Liver (tissue), 3 donors: ENCODE measurements at regions not wholly inside any gene's neighbourhood (a gene's known extent, or its start where the extent isn't known, plus 50 kb on each side); places are given as distances from the start of the nearest gene placed in this dataset.

Experiments used
- CTCF ChIP-seq: fragments of 150-350 bp; IDR thresholded peaks from 2 replicates; pipeline ENCODE4 v1.5.1; 2017; ENCODE audit warnings: improper control_type of control experiment, low read depth, low read length; ENCODE audit not compliant: missing input control
- EGR1 ChIP-seq, 2 donors: IDR thresholded peaks; 2 replicates each; pipeline ENCODE4 v1.6.1; 2016 to 2018; ENCODE audit warnings: antibody characterized with exemption in 2 of 2, low read depth in 2 of 2
- GABPA ChIP-seq, 2 donors: IDR thresholded peaks in 1 of 2; conservative IDR thresholded peaks in 1 of 2; 2 replicates each; pipeline ENCODE4 v1.6.1; 2016; ENCODE audit warnings: antibody characterized with exemption in 2 of 2, mild to moderate bottlenecking in 1 of 2, moderate library complexity in 1 of 2
- HNF4A ChIP-seq, 2 donors: conservative IDR thresholded peaks; 2 replicates each; pipeline ENCODE4 v1.6.1; 2016; ENCODE audit warnings: antibody characterized with exemption in 2 of 2, mild to moderate bottlenecking in 2 of 2
- MAX ChIP-seq: IDR thresholded peaks from 2 replicates; pipeline ENCODE4 v1.6.1; 2016; ENCODE audit warnings: antibody characterized with exemption
- RAD21 ChIP-seq, 2 donors: IDR thresholded peaks; 2 replicates each; pipeline ENCODE4 v1.6.1; 2016; ENCODE audit warnings: antibody characterized with exemption in 2 of 2, mild to moderate bottlenecking in 2 of 2
- REST ChIP-seq: IDR thresholded peaks from 2 replicates; pipeline ENCODE4 v1.6.1; 2016; ENCODE audit warnings: antibody characterized with exemption, mild to moderate bottlenecking
- RXRA ChIP-seq, 2 donors: IDR thresholded peaks; 2 replicates each; pipeline ENCODE4 v1.6.1; 2017 to 2018; ENCODE audit warnings: antibody characterized with exemption in 2 of 2, mild to moderate bottlenecking in 1 of 2
- TAF1 ChIP-seq: conservative IDR thresholded peaks from 2 replicates; pipeline ENCODE4 v1.6.1; 2016; ENCODE audit warnings: antibody characterized with exemption, mild to moderate bottlenecking
- YY1 ChIP-seq: IDR thresholded peaks from 2 replicates; pipeline ENCODE4 v1.6.1; 2016; ENCODE audit warnings: antibody characterized with exemption, mild to moderate bottlenecking
- donor health status: healthy.
- donor health status: healthy.

GRCh38 chr3:13200946-13201345 lies 127.7 kb upstream of the IQSEC1 start:
- no peak for TF ChIP-seq CTCF
- TF ChIP-seq EGR1 (IDR thresholded peaks at IDR 0.05; ENCODE audit: low read depth in 2 of 2): no peak
- no peak for TF ChIP-seq REST
- no peak for TF ChIP-seq YY1
- no peak for TF ChIP-seq RAD21 (IDR thresholded peaks at IDR 0.05)
- TF ChIP-seq TAF1: no peak
- TF ChIP-seq HNF4A (conservative IDR thresholded peaks at IDR 0.05): no peak
- no peak for TF ChIP-seq MAX
- TF ChIP-seq GABPA (IDR thresholded peaks at IDR 0.05 in 1 of 2, conservative IDR thresholded peaks at IDR 0.05 in 1 of 2): no peak
- TF ChIP-seq RXRA (IDR thresholded peaks at IDR 0.05): no peak
